GM10248 (cell line): ENCODE measurements at regions not wholly inside any gene's neighbourhood (a gene's known extent, or its start where the extent isn't known, plus 50 kb on each side); places are given as distances from the start of the nearest gene placed in this dataset.

Experiments used
- CTCF ChIA-PET: fragments of 300-600 bp; sonication (Branson Sonifier 250); formaldehyde crosslinking; extraction: SDS; loops from one replicate; lab custom pipeline; 2021; ENCODE audit warnings: antibody characterized with exemption; lab: Yijun Ruan, JAX
- POLR2A ChIA-PET: fragments of 350-650 bp; sonication (Branson Sonifier 250); formaldehyde crosslinking; extraction: SDS; loops from one replicate; lab custom pipeline; 2020; ENCODE audit warnings: antibody characterized with exemption; lab: Yijun Ruan, JAX
- DNase-seq: peaks from one replicate; pipeline ENCODE4 v3.0.0; 2012; ENCODE audit errors: extremely low spot score
- TF ChIP-seq, protein P1 (sequence below): IDR thresholded peaks from 2 replicates; pipeline ENCODE4 v1.5.1; 2012; ENCODE audit warnings: mild to moderate bottlenecking, low read depth; ENCODE audit errors: extremely low read depth, missing control alignments, control extremely low read depth

DNA sequence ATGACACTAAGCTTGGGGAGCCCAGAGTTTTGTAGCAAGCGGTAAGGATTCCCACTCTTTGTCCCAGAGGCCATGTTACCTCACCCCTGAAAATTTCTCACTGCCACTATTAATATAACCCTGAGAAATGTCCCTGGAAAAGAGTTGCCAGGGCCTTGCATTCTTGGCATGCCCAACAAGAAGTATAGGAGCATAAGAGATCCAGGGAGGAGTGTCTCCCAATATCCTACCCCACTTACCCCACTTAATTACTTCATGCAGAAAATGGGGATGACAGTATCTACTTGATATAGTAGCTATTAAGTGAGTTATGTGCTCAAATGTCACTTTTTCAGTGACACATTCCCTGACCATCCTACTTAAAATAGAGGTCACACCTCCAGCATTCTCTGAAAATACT lies 120.5 kb upstream of the C1GALT1C1 start:
- CTCF ChIA-PET, result interaction anchor here (1.3 to 4.6 kb wide), 4 partner anchors 19 to 39 kb away, joined by 3 to 24 read pairs (median 4); no protein-coding TSS in a partner anchor
- POLR2A ChIA-PET, result no interaction called here
- DNase-seq, result no peak
- TF ChIP-seq, protein P1, sequence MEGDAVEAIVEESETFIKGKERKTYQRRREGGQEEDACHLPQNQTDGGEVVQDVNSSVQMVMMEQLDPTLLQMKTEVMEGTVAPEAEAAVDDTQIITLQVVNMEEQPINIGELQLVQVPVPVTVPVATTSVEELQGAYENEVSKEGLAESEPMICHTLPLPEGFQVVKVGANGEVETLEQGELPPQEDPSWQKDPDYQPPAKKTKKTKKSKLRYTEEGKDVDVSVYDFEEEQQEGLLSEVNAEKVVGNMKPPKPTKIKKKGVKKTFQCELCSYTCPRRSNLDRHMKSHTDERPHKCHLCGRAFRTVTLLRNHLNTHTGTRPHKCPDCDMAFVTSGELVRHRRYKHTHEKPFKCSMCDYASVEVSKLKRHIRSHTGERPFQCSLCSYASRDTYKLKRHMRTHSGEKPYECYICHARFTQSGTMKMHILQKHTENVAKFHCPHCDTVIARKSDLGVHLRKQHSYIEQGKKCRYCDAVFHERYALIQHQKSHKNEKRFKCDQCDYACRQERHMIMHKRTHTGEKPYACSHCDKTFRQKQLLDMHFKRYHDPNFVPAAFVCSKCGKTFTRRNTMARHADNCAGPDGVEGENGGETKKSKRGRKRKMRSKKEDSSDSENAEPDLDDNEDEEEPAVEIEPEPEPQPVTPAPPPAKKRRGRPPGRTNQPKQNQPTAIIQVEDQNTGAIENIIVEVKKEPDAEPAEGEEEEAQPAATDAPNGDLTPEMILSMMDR, result no peak

DNA sequence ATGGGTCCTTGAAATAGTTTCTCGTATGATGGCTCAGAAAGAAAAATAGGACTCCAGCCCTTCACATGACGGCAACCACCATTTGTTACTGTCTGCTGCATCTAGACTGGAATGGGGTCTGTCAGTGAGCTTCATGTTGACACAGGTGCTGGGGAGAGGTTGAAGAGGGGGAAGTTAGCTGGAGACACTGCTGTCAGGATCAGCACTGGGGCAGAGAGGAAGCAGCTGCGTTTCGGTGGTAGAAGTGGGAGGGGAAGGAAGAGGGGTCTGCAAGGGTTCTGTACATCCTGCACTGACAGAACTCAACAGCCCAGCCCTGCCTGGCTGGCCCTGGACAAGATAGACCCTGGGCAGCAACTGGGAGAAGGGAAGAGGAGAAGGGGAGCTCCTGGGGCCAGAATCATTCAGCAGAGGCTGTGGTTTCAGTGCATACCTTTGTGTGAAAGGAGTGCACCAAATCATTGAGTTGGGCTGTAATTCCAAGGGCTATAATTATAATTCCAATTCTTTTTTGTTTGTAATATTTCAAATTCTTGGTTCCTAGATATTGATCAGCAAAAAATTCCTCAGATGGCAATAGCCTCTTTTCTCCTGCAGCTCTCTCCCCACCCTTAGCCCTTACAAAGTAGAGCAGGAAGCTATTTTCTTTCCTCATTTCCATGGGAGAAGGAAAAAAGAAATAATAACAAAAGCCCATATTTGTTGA lies 119.4 kb upstream of the C1GALT1C1 start:
- CTCF ChIA-PET, result interaction anchor here (1.0 to 4.6 kb wide), 8 partner anchors 9 to 85 kb away, joined by 3 to 24 read pairs (median 4); no protein-coding TSS in a partner anchor
- POLR2A ChIA-PET, result interaction anchor here (0.6 kb wide), 1 partner anchor 856 kb away, joined by 3 read pairs; no protein-coding TSS in a partner anchor
- no peak for DNase-seq
- TF ChIP-seq, protein P1, result no peak

DNA sequence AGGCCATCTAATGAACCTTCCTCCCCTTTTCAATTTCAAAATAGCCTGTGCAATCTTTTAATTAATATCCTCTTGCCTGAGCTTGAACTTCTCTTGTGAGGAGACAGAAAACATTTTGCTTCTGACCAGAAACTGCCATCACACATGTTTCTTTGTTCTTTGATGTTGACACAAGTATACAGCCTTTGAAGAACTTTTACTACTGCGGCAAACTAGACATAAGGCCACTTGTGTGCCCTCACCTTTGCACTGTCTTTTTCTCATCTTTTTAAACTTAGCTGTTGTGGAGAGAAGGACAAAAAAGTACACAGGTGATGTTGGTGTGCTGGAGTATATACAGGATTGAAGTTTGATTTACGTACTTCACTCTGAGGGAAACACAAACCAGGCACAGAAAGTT lies 116.3 kb upstream of the C1GALT1C1 start:
- no peak for DNase-seq
- TF ChIP-seq, protein P1, result no peak
- POLR2A ChIA-PET, result no interaction called here
- CTCF ChIA-PET, result no interaction called here

DNA sequence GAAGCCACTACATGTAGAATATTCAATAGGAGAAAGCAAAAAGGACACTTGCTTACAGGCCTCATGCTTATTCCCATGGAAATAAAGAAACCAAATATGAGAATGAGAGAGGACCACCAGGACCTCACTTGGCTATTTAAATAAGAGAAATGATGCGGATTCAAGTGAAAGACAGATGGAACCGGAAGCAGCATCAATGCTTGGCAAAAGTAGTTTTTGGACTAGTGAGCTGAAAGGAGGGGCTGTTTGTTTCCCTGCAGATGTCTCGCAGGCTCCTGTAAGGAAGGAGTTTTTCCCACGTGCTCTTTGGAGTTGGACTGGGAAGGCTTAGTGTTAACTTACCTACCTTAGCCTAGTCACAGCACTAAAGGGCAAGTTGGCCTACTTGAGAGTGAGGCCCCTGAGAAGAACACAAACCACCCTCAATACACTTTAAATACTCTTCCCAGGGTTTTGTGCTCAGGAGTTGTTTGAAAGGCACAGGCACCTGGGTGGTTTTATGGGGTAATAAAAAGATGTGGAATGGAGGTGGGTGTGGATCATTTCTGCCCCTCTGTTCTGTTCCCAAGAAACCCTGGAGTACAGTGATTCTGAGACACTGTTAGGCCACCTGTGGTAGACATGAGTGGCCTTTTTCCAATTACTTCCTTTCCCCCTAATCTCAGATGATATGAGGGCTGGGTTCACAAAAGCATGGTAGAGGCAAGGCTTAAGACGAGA lies 113.3 kb upstream of the C1GALT1C1 start:
- no peak for DNase-seq
- CTCF ChIA-PET, result interaction anchor here (1.4 kb wide), 1 partner anchor 10 kb away, joined by 4 read pairs; no protein-coding TSS in a partner anchor
- POLR2A ChIA-PET, result no interaction called here
- TF ChIP-seq, protein P1, result no peak

DNA sequence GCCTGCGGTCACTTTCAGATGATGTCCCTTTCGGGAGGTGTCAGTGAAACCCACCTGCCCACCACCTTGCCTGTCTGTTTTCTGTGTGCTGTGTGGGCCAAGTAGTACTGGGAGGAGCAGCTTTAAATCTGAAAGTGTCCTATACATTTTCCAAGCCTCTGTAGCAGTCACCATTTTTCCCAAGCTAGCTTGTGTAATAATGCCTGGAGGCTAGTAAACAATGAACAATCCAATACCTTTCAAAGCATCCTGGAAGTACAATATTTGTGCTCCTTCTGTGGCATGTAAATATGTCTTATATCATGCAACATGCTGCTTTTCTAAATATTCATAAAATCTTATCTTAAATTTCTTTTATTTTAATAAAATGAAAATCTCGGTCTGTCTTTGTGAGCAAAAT lies 111.6 kb upstream of the C1GALT1C1 start:
- CTCF ChIA-PET, result interaction anchor here (1.0 to 1.4 kb wide), 2 partner anchors 9 to 13 kb away, joined by 4 read pairs; no protein-coding TSS in a partner anchor
- DNase-seq, result no peak
- POLR2A ChIA-PET, result no interaction called here
- TF ChIP-seq, protein P1, result no peak

DNA sequence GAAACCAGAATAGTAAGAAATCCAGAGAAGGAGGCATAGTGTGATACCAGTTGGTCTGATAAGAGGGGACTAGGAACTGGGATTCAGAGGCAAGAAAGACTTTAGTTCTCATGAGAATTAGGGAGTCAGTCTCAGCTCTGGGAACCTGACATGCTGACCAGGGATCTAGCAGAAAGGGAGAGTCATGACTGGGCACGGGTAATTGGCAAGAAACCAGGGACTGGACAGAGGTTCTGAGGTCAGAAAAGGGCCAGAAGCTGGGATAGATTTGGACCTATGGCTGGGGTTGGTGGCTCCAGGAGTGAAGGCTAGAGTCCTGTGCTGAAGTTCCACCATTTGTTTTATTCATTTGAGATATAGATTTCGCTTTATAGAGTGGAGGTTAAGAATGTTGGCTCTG lies 110.2 kb upstream of the C1GALT1C1 start:
- ChIA-PET CTCF (interaction anchor here (1.6 kb wide), 1 partner anchor 9 kb away, joined by 6 read pairs; no protein-coding TSS in a partner anchor), POLR2A (no interaction called here)
- no peak for DNase-seq
- TF ChIP-seq, protein P1, result no peak
